DOHH2 (cell line): ENCODE measurements at regions not wholly inside any gene's neighbourhood (a gene's known extent, or its start where the extent isn't known, plus 50 kb on each side); places are given as distances from the start of the nearest gene placed in this dataset.

Experiments
- CTCF ChIP-seq: fragments of 200-600 bp; sonication (generic); IDR thresholded peaks from one replicate; pipeline ENCODE4 v1.5.1; 2014; ENCODE audit warnings: antibody characterized with exemption, mild to moderate bottlenecking, low read depth, low read length; ENCODE audit not compliant: poor library complexity, severe bottlenecking
- EZH2phosphoT487 ChIP-seq: fragments of 200-600 bp; sonication (generic); IDR thresholded peaks from 2 replicates; pipeline ENCODE4 v1.6.1; 2017; ENCODE audit warnings: borderline replicate concordance, mild to moderate bottlenecking, antibody characterized with exemption, low read length, moderate library complexity, mixed read lengths

- TF ChIP-seq CTCF (no peak), EZH2phosphoT487 (no peak)
Measured at GRCh38 chr10:53379956-53380355, 607.4 kb upstream of the MBL2 start.
